ENCODE measurements at regions not wholly inside any gene's neighbourhood (a gene's known extent, or its start where the extent isn't known, plus 50 kb on each side); places are given as distances from the start of the nearest gene placed in this dataset.

GRCh38 chr9:26171691-26172090 lies 493.4 kb upstream of the TUSC1 start:
- intact Hi-C loops (cut with DNase I; ENCODE audit: low total_unique reads) = no loop called here
- 3 to 6% methylated on average over 2 of the region's 2 CpGs for WGBS, 2 donors

GRCh38 chr9:26170190-26170589 lies 491.9 kb upstream of the TUSC1 start:
- WGBS, 2 donors = 20 to 23% methylated on average over 3 of the region's 3 CpGs
- no peak overlapping the region for H3K4me3 ChIP-seq (ENCODE audit: low read depth, poor library complexity, severe bottlenecking)
- intact Hi-C loops (cut with DNase I; ENCODE audit: low total_unique reads) = no loop called here
- peak; percentile 19 to 73 for DNase-seq (ENCODE audit: low spot score in 2 of 2)
- TF ChIP-seq POLR2A (IDR thresholded peaks at IDR 0.05) (no peak), CTCF (IDR thresholded peaks at IDR 0.05) (no peak)

More at GRCh38 chr9:26171691-26172090, 493.4 kb upstream of the TUSC1 start:
- H3K4me3 ChIP-seq (ENCODE audit: low read depth, poor library complexity, severe bottlenecking) = no peak overlapping the region
- TF ChIP-seq POLR2A (IDR thresholded peaks at IDR 0.05) (no peak), CTCF (IDR thresholded peaks at IDR 0.05) (no peak)
- DNase-seq (ENCODE audit: low spot score in 2 of 2) = no peak

- no peak overlapping the region for H3K4me3 ChIP-seq (ENCODE audit: low read depth, poor library complexity, severe bottlenecking)
- TF ChIP-seq CTCF (IDR thresholded peaks at IDR 0.05) = no peak
- TF ChIP-seq POLR2A (IDR thresholded peaks at IDR 0.05) = no peak
- no peak for DNase-seq (ENCODE audit: low spot score in 2 of 2)
- intact Hi-C loops (cut with DNase I; ENCODE audit: low total_unique reads) = no loop called here
Observed at GRCh38 chr9:26169708-26170107, 491.5 kb upstream of the TUSC1 start.

GRCh38 chr9:26166537-26166936 lies 488.3 kb upstream of the TUSC1 start:
- intact Hi-C loops (cut with DNase I; ENCODE audit: low total_unique reads) = no loop called here
- DNase-seq (ENCODE audit: low spot score in 2 of 2) = no peak
- TF ChIP-seq POLR2A (IDR thresholded peaks at IDR 0.05) (no peak), CTCF (IDR thresholded peaks at IDR 0.05) (no peak)
- no peak overlapping the region for H3K4me3 ChIP-seq (ENCODE audit: low read depth, poor library complexity, severe bottlenecking)

GRCh38 chr9:26165426-26165825 lies 487.2 kb upstream of the TUSC1 start:
- WGBS, 2 donors = 95 to 98% methylated on average over 3 of the region's 3 CpGs
- intact Hi-C loops (cut with DNase I; ENCODE audit: low total_unique reads) = no loop called here
- H3K4me3 ChIP-seq (ENCODE audit: low read depth, poor library complexity, severe bottlenecking) = no peak overlapping the region
- TF ChIP-seq POLR2A (IDR thresholded peaks at IDR 0.05) (no peak), CTCF (IDR thresholded peaks at IDR 0.05) (no peak)
- no peak for DNase-seq (ENCODE audit: low spot score in 2 of 2)

- intact Hi-C loops (cut with DNase I; ENCODE audit: low total_unique reads) = no loop called here
- TF ChIP-seq CTCF (IDR thresholded peaks at IDR 0.05) = no peak
- TF ChIP-seq POLR2A (IDR thresholded peaks at IDR 0.05) = no peak
- no peak overlapping the region for H3K4me3 ChIP-seq (ENCODE audit: low read depth, poor library complexity, severe bottlenecking)
- DNase-seq (ENCODE audit: low spot score in 2 of 2) = no peak
Observed at GRCh38 chr9:26163931-26164330, 485.7 kb upstream of the TUSC1 start.

Data from lower leg skin (tissue), 4 donors.